ENCODE measurements at regions not wholly inside any gene's neighbourhood (a gene's known extent, or its start where the extent isn't known, plus 50 kb on each side); places are given as distances from the start of the nearest gene placed in this dataset.

DNA sequence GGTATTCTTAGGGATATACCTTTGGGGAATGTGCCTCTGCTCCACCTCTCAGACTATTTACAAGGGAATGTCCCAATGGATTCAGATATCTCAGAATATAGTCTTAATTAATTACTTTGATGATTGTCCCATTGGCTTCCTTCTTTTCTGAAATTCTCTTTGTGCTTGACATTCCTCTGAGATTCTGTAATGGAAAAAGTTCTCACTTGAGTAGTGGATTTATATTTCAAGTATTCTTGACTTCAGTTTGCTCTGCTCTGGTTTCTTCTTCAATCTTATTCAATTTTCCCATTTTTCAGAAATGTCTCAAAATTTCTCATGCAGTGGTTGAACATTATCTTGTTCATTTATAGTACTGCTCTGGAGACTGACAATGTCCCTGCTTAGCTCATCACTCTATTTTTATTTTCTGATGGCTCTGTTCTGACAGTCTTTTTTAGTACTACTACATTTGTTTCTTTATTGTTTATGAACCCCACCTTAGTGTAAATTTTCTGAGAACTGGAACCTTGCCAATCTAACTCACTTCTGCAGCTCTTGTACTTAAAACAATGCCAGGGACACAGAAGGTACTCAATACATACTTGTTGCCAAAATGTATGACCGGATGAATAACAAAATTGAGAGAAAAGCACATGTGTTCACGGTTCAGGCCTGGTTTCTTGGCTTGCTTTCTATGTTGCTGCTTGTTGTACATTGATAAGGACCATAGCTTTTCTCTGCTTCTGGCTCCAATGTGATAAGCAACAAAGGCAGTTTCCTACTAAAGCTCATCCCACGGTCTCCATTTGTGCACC, 471.7 kb downstream of the GASK1B start:
- ChIA-PET CTCF (no interaction called here), POLR2A (no interaction called here), SMC1A (ENCODE audit: uncharacterized antibody, unreplicated experiment) (no interaction called here), RAD21 (ENCODE audit: unreplicated experiment) (no interaction called here)
- no peak overlapping the region for H3K4me3 ChIP-seq
- no peaks in the 10 kb centered on the region for H4K20me1 ChIP-seq (ENCODE audit: control insufficient read depth, insufficient read depth)
- ATAC-seq: no peak
- no peak for FAIRE-seq
- H3K4me2 ChIP-seq (ENCODE audit: control insufficient read depth, insufficient read depth): no peak overlapping the region
- TF ChIP-seq, protein P1, sequence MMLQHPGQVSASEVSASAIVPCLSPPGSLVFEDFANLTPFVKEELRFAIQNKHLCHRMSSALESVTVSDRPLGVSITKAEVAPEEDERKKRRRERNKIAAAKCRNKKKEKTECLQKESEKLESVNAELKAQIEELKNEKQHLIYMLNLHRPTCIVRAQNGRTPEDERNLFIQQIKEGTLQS (IDR thresholded peaks at IDR 0.05; ENCODE audit: borderline replicate concordance, extremely low read depth, low read depth, low read length): no peak
- TF ChIP-seq SPI1 (IDR thresholded peaks at IDR 0.05; ENCODE audit: borderline replicate concordance, insufficient read depth, low read depth, low read length): no peak
- no peak for TF ChIP-seq IKZF2 (IDR thresholded peaks at IDR 0.05)
- no peak for TF ChIP-seq MTA2 (IDR thresholded peaks at IDR 0.05; ENCODE audit: low read depth)
- no peak for TF ChIP-seq CREB1 (IDR thresholded peaks at IDR 0.05; ENCODE audit: low read depth)
- TF ChIP-seq SREBF2 (IDR thresholded peaks at IDR 0.05; ENCODE audit: low read length): no peak
- no peak for TF ChIP-seq CEBPB (IDR thresholded peaks at IDR 0.05; ENCODE audit: borderline replicate concordance in 1 of 2, low read depth in 2 of 2, low read length in 2 of 2)
- TF ChIP-seq, protein P2, sequence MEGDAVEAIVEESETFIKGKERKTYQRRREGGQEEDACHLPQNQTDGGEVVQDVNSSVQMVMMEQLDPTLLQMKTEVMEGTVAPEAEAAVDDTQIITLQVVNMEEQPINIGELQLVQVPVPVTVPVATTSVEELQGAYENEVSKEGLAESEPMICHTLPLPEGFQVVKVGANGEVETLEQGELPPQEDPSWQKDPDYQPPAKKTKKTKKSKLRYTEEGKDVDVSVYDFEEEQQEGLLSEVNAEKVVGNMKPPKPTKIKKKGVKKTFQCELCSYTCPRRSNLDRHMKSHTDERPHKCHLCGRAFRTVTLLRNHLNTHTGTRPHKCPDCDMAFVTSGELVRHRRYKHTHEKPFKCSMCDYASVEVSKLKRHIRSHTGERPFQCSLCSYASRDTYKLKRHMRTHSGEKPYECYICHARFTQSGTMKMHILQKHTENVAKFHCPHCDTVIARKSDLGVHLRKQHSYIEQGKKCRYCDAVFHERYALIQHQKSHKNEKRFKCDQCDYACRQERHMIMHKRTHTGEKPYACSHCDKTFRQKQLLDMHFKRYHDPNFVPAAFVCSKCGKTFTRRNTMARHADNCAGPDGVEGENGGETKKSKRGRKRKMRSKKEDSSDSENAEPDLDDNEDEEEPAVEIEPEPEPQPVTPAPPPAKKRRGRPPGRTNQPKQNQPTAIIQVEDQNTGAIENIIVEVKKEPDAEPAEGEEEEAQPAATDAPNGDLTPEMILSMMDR (IDR thresholded peaks at IDR 0.05 in 2 of 3, conservative IDR thresholded peaks at IDR 0.05 in 1 of 3; ENCODE audit: control insufficient read depth in 2 of 3, extremely low read depth in 1 of 3, insufficient read depth in 1 of 3, low read depth in 3 of 3, low read length in 3 of 3): no peak
- TF ChIP-seq, protein P3, sequence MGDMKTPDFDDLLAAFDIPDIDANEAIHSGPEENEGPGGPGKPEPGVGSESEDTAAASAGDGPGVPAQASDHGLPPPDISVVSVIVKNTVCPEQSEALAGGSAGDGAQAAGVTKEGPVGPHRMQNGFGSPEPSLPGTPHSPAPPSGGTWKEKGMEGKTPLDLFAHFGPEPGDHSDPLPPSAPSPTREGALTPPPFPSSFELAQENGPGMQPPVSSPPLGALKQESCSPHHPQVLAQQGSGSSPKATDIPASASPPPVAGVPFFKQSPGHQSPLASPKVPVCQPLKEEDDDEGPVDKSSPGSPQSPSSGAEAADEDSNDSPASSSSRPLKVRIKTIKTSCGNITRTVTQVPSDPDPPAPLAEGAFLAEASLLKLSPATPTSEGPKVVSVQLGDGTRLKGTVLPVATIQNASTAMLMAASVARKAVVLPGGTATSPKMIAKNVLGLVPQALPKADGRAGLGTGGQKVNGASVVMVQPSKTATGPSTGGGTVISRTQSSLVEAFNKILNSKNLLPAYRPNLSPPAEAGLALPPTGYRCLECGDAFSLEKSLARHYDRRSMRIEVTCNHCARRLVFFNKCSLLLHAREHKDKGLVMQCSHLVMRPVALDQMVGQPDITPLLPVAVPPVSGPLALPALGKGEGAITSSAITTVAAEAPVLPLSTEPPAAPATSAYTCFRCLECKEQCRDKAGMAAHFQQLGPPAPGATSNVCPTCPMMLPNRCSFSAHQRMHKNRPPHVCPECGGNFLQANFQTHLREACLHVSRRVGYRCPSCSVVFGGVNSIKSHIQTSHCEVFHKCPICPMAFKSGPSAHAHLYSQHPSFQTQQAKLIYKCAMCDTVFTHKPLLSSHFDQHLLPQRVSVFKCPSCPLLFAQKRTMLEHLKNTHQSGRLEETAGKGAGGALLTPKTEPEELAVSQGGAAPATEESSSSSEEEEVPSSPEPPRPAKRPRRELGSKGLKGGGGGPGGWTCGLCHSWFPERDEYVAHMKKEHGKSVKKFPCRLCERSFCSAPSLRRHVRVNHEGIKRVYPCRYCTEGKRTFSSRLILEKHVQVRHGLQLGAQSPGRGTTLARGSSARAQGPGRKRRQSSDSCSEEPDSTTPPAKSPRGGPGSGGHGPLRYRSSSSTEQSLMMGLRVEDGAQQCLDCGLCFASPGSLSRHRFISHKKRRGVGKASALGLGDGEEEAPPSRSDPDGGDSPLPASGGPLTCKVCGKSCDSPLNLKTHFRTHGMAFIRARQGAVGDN (IDR thresholded peaks at IDR 0.05): no peak
- no peak for TF ChIP-seq BHLHE40 (IDR thresholded peaks at IDR 0.05; ENCODE audit: borderline replicate concordance in 1 of 2, low read depth in 2 of 2, low read length in 1 of 2)
- TF ChIP-seq, protein P4, sequence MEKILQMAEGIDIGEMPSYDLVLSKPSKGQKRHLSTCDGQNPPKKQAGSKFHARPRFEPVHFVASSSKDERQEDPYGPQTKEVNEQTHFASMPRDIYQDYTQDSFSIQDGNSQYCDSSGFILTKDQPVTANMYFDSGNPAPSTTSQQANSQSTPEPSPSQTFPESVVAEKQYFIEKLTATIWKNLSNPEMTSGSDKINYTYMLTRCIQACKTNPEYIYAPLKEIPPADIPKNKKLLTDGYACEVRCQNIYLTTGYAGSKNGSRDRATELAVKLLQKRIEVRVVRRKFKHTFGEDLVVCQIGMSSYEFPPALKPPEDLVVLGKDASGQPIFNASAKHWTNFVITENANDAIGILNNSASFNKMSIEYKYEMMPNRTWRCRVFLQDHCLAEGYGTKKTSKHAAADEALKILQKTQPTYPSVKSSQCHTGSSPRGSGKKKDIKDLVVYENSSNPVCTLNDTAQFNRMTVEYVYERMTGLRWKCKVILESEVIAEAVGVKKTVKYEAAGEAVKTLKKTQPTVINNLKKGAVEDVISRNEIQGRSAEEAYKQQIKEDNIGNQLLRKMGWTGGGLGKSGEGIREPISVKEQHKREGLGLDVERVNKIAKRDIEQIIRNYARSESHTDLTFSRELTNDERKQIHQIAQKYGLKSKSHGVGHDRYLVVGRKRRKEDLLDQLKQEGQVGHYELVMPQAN (conservative IDR thresholded peaks at IDR 0.05): no peak
- BruUV-seq (replicated peaks): no TSS peak
- DNase-seq (ENCODE audit: low read depth, low spot score): no peak
- no peaks in the 10 kb centered on the region for H3K27me3 ChIP-seq (replicated peaks in 1 of 2; ENCODE audit: control insufficient read depth in 2 of 2, insufficient read depth in 2 of 2, low read length in 1 of 2)
- WGBS (ENCODE audit: insufficient coverage, insufficient replicate concordance, low lambda C conversion rate, missing lambda C conversion rate): 0% methylated on average over 3 of the region's 3 CpGs
- in situ Hi-C loops (cut with MboI) (no loop called here), intact Hi-C loops (cut with micrococcal nuclease; ENCODE audit: unreplicated experiment) (no loop called here)
- H3K36me3 ChIP-seq (ENCODE audit: control insufficient read depth in 2 of 2, insufficient read depth in 2 of 2, low read length in 1 of 2): no peaks in the 10 kb centered on the region
- H3K79me2 ChIP-seq (ENCODE audit: control insufficient read depth, insufficient read depth, low read length): no peaks in the 10 kb centered on the region
- no peaks in the 10 kb centered on the region for H3K9me3 ChIP-seq (replicated peaks; ENCODE audit: control insufficient read depth, insufficient read depth, low read length)
- H2AFZ ChIP-seq (ENCODE audit: control insufficient read depth, low read depth, low read length): no peak overlapping the region
- no peaks in the 10 kb centered on the region for H3K4me1 ChIP-seq (ENCODE audit: control insufficient read depth, insufficient read depth, low read length)
- no peak overlapping the region for H3K27ac ChIP-seq (ENCODE audit: control insufficient read depth, insufficient read depth)
- H3K9ac ChIP-seq (ENCODE audit: control insufficient read depth, insufficient read depth, low read length): no peak overlapping the region
